WTC11 (cell line): ENCODE measurements at regions not wholly inside any gene's neighbourhood (a gene's known extent, or its start where the extent isn't known, plus 50 kb on each side); places are given as distances from the start of the nearest gene placed in this dataset.

Source experiments
- TF ChIP-seq, protein P1 (sequence below): fragments of 200-600 bp; IDR thresholded peaks from 2 replicates; pipeline ENCODE4 v1.8.0; 2022; ENCODE audit warnings: antibody characterized with exemption
- TF ChIP-seq, protein P2 (sequence below): sonication (generic); formaldehyde crosslinking; IDR thresholded peaks from 2 replicates; pipeline ENCODE4 v1.8.1; 2022; ENCODE audit warnings: mild to moderate bottlenecking, moderate library complexity, missing genetic modification reagents

DNA sequence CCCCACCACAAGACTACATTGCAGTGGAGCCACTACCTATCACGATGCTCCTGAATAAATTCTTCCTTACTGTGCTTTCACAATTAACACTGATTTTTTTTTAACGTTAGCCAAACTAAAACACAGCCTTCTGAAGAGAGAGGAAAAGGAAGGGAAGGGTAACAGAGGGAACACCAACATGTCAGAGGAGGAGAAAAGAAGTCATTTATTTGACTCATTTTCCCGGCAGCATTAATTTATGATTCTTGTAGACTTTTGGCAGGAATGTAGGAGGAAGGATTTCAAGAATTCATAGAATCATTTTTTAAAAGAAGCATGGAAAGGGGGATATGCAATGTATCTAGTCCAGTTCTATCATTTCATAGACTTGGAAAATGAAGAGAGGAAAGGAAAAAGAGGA is 74.3 kb upstream of the IQCM start:
- TF ChIP-seq, protein P1, sequence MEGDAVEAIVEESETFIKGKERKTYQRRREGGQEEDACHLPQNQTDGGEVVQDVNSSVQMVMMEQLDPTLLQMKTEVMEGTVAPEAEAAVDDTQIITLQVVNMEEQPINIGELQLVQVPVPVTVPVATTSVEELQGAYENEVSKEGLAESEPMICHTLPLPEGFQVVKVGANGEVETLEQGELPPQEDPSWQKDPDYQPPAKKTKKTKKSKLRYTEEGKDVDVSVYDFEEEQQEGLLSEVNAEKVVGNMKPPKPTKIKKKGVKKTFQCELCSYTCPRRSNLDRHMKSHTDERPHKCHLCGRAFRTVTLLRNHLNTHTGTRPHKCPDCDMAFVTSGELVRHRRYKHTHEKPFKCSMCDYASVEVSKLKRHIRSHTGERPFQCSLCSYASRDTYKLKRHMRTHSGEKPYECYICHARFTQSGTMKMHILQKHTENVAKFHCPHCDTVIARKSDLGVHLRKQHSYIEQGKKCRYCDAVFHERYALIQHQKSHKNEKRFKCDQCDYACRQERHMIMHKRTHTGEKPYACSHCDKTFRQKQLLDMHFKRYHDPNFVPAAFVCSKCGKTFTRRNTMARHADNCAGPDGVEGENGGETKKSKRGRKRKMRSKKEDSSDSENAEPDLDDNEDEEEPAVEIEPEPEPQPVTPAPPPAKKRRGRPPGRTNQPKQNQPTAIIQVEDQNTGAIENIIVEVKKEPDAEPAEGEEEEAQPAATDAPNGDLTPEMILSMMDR, result no peak
- TF ChIP-seq, protein P2, sequence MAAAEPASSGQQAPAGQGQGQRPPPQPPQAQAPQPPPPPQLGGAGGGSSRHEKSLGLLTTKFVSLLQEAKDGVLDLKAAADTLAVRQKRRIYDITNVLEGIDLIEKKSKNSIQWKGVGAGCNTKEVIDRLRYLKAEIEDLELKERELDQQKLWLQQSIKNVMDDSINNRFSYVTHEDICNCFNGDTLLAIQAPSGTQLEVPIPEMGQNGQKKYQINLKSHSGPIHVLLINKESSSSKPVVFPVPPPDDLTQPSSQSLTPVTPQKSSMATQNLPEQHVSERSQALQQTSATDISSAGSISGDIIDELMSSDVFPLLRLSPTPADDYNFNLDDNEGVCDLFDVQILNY (CRISPR knock-in tag), result no peak
